ENCODE measurements at regions not wholly inside any gene's neighbourhood (a gene's known extent, or its start where the extent isn't known, plus 50 kb on each side); places are given as distances from the start of the nearest gene placed in this dataset.

GRCh38 chr6:26199773-26200764 lies 112.8 kb downstream of the HFE start:
- DNase-seq: peak in 1 of 2 donors; percentile 80
- intact Hi-C loops (cut with DNase I; ENCODE audit: low total_unique reads): loop anchor here (2.0 to 5.0 kb wide), 2 partner anchors 43 to 72 kb away; a partner anchor contains a TSS

GRCh38 chr6:26200918-26201721 lies 113.9 kb downstream of the HFE start:
- no peaks in the 10 kb centered on the region for H3K36me3 ChIP-seq
- intact Hi-C loops (cut with DNase I; ENCODE audit: low total_unique reads): loop anchor here (2.0 to 5.0 kb wide), 2 partner anchors 44 to 71 kb away; a partner anchor contains a TSS
- no peak for DNase-seq
- H3K9me3 ChIP-seq: no peaks in the 10 kb centered on the region
- no peak for TF ChIP-seq CTCF (IDR thresholded peaks at IDR 0.05)
- H3K27ac ChIP-seq: no peak overlapping the region
- no peak overlapping the region for H3K4me3 ChIP-seq
- peaks cover 0 to 27% (median 6%) of the 10 kb centered on the region in 4 donors for H3K4me1 ChIP-seq
- no peaks in the 10 kb centered on the region for H3K27me3 ChIP-seq

More at GRCh38 chr6:26199773-26200764, 112.8 kb downstream of the HFE start:
- H3K27me3 ChIP-seq: no peaks in the 10 kb centered on the region
- H3K4me3 ChIP-seq: peak overlapping the region; percentile 63 to 65
- peaks cover 0 to 34% (median 7%) of the 10 kb centered on the region in 4 donors for H3K4me1 ChIP-seq
- TF ChIP-seq CTCF (IDR thresholded peaks at IDR 0.05): no peak
- H3K27ac ChIP-seq: peak overlapping the region; percentile 90 to 93
- H3K9me3 ChIP-seq: no peaks in the 10 kb centered on the region
- no peaks in the 10 kb centered on the region for H3K36me3 ChIP-seq

GRCh38 chr6:26202201-26202611 lies 115.0 kb downstream of the HFE start:
- Histone ChIP-seq H3K4me1 (peaks cover 0 to 29% (median 3%) of the 10 kb centered on the region in 4 donors), H3K27ac (no peak overlapping the region), H3K36me3 (no peaks in the 10 kb centered on the region), H3K27me3 (no peaks in the 10 kb centered on the region), H3K4me3 (no peak overlapping the region), H3K9me3 (no peaks in the 10 kb centered on the region)
- no peak for DNase-seq
- intact Hi-C loops (cut with DNase I; ENCODE audit: low total_unique reads): loop anchor here (5.0 kb wide), 1 partner anchor 70 kb away; a partner anchor contains a TSS
- TF ChIP-seq CTCF (IDR thresholded peaks at IDR 0.05): no peak

- intact Hi-C loops (cut with DNase I; ENCODE audit: low total_unique reads): loop anchor here (5.0 kb wide), 1 partner anchor 69 kb away; a partner anchor contains a TSS
- TF ChIP-seq CTCF (IDR thresholded peaks at IDR 0.05): no peak
- Histone ChIP-seq H3K27me3 (no peaks in the 10 kb centered on the region), H3K9me3 (no peaks in the 10 kb centered on the region), H3K36me3 (no peaks in the 10 kb centered on the region), H3K4me3 (no peak overlapping the region), H3K27ac (no peak overlapping the region), H3K4me1 (peaks cover 0 to 30% (median 3%) of the 10 kb centered on the region in 4 donors)
- DNase-seq: no peak
Measured at GRCh38 chr6:26202811-26203583, 115.8 kb downstream of the HFE start.

Data from tibial artery (tissue), 4 donors.